PC-9 (cell line): ENCODE measurements at regions not wholly inside any gene's neighbourhood (a gene's known extent, or its start where the extent isn't known, plus 50 kb on each side); places are given as distances from the start of the nearest gene placed in this dataset.

Experiments
- CTCF ChIP-seq: fragments of 200-600 bp; sonication (generic); conservative IDR thresholded peaks from 2 replicates; pipeline ENCODE4 v1.6.1; 2017; ENCODE audit warnings: mixed run types, antibody characterized with exemption, mild to moderate bottlenecking, moderate library complexity
- EZH2 ChIP-seq: fragments of 200-600 bp; sonication (generic); IDR thresholded peaks from 2 replicates; pipeline ENCODE4 v1.8.0; 2017; ENCODE audit warnings: antibody characterized with exemption, low read depth

DNA sequence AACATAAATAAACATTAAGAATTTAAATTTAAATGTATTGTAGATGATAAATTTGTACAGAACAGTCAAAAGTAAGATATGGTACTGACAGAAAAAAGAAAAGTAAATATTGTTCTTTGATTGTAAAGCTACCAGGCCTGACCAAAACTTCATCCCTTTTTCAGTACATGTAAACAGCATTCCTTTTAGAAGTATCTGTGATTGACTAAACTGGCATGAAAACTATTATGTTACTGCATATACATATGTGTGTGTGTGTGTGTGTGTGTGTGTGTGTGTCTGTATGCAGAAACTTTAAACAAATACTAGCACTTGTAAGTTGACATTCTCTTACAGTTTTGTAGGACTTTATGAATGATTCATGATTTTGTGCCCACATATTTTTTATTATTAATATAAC is 270.9 kb downstream of the C12orf50 start:
- TF ChIP-seq CTCF (no peak), EZH2 (no peak)
